K562 (cell line): ENCODE measurements at regions not wholly inside any gene's neighbourhood (a gene's known extent, or its start where the extent isn't known, plus 50 kb on each side); places are given as distances from the start of the nearest gene placed in this dataset.

Experiments used
- CUX1 ChIP-seq: fragments of 200-800 bp; sonication (Bioruptor generic); IDR thresholded peaks from 2 replicates; pipeline ENCODE4 v1.6.1; 2016; ENCODE audit warnings: missing genetic modification characterization, missing compliant biosample characterization
- MCM7 ChIP-seq, 2 experiments: fragments of 450-650 bp; IDR thresholded peaks; 2 replicates each; pipeline ENCODE4 v1.6.1; 2016 to 2018
- NCOA2 ChIP-seq, 2 experiments: fragments of 450-650 bp; IDR thresholded peaks; 2 replicates each; pipeline ENCODE4 v1.6.1; 2018; ENCODE audit warnings: mild to moderate bottlenecking in 2 of 2, moderate library complexity in 1 of 2; ENCODE audit not compliant: partially characterized antibody in 2 of 2
- YBX1 ChIP-seq: fragments of 450-650 bp; IDR thresholded peaks from 2 replicates; pipeline ENCODE4 v1.7.1; 2016; ENCODE audit warnings: mild to moderate bottlenecking
- ZNF512 ChIP-seq: IDR thresholded peaks from 2 replicates; pipeline ENCODE4 v1.6.1; 2016; ENCODE audit warnings: missing genetic modification characterization, missing compliant biosample characterization

- TF ChIP-seq CUX1 (CRISPR knock-in tag): no peak
- no peak for TF ChIP-seq NCOA2 (IDR thresholded peaks at IDR 0.05; ENCODE audit: partially characterized antibody in 2 of 2)
- TF ChIP-seq MCM7 (IDR thresholded peaks at IDR 0.05): no peak
- no peak for TF ChIP-seq YBX1
- TF ChIP-seq ZNF512 (tag): no peak
Observed at GRCh38 chr20:60966031-60966430, 286.0 kb upstream of the CDH4 start (continued).
